OCI-LY1 (cell line): ENCODE measurements at regions not wholly inside any gene's neighbourhood (a gene's known extent, or its start where the extent isn't known, plus 50 kb on each side); places are given as distances from the start of the nearest gene placed in this dataset.

ENCODE experiments used
- CTCF ChIP-seq: fragments of 200-600 bp; sonication (generic), shearing (Covaris generic); IDR thresholded peaks from 2 replicates; pipeline ENCODE4 v1.5.1; 2017; ENCODE audit warnings: mild to moderate bottlenecking, antibody characterized with exemption, low read length, moderate library complexity, mixed read lengths
- EZH2 ChIP-seq: fragments of 200-600 bp; sonication (generic), shearing (Covaris generic); IDR thresholded peaks from 2 replicates; pipeline ENCODE4 v1.8.0; 2017; ENCODE audit warnings: borderline replicate concordance, mixed run types, mild to moderate bottlenecking, antibody characterized with exemption, low read length, moderate library complexity, mixed read lengths

GRCh38 chr3:159657176-159657575 lies 331.5 kb upstream of the IL12A start:
- TF ChIP-seq CTCF (no peak), EZH2 (no peak)
